H1 (cell line): ENCODE measurements at regions not wholly inside any gene's neighbourhood (a gene's known extent, or its start where the extent isn't known, plus 50 kb on each side); places are given as distances from the start of the nearest gene placed in this dataset.

Source experiments
- CHD1 ChIP-seq: IDR thresholded peaks from 2 replicates; pipeline ENCODE4 v1.6.1; 2012; ENCODE audit warnings: low read depth, low read length, improper control_type of control experiment
- CHD7 ChIP-seq: fragments of 300-600 bp; sonication (generic); IDR thresholded peaks from 2 replicates; pipeline ENCODE4 v1.7.1; 2012; ENCODE audit warnings: low read length, moderate library complexity, mild to moderate bottlenecking, inconsistent platforms; ENCODE audit not compliant: insufficient replicate concordance
- FOSL1 ChIP-seq: IDR thresholded peaks from 2 replicates; pipeline ENCODE4 v1.6.1; 2011; ENCODE audit warnings: mild to moderate bottlenecking, low read depth, low read length, moderate library complexity; ENCODE audit not compliant: insufficient read depth
- POLR2AphosphoS5 ChIP-seq: IDR thresholded peaks from 2 replicates; pipeline ENCODE4 v1.6.1; 2011; ENCODE audit warnings: low read depth, low read length
- TBP ChIP-seq: IDR thresholded peaks from 2 replicates; pipeline ENCODE4 v1.6.1; 2011; ENCODE audit warnings: low read depth, low read length, improper control_type of control experiment

DNA sequence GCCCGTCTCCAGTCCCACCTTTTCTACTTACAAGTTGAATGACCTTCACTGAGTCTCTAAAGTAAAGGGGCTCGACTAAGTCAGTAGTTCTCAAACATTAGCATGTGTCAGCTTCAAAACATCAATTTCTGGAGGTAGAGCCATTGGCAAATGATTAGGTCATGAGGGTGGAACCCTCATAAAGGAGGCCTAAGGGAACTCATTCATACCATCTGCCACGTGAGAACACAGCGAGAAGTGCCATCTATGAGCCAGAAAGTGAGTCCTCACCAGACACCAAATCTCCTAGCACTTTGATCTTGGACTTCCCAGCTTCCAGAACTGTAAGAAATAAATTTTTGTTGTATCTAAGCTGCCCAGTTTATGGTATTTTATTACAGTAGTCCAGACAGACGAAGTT lies 129.8 kb downstream of the MEX3B start (continued):
- TF ChIP-seq CHD7 (no peak), TBP (no peak), POLR2AphosphoS5 (no peak), CHD1 (no peak), FOSL1 (no peak)
